GM23248 (cell line): ENCODE measurements at regions not wholly inside any gene's neighbourhood (a gene's known extent, or its start where the extent isn't known, plus 50 kb on each side); places are given as distances from the start of the nearest gene placed in this dataset.

Experiments
- EZH2 ChIP-seq: fragments of 200-600 bp; sonication (generic); IDR thresholded peaks from 2 replicates; pipeline ENCODE4 v1.6.1; 2018; ENCODE audit warnings: antibody characterized with exemption, mild to moderate bottlenecking; ENCODE audit not compliant: insufficient read depth, poor library complexity, severe bottlenecking
- EZH2phosphoT487 ChIP-seq: fragments of 200-600 bp; sonication (generic); IDR thresholded peaks from 2 replicates; pipeline ENCODE4 v1.6.1; 2018; ENCODE audit warnings: antibody characterized with exemption, moderate library complexity, mild to moderate bottlenecking, low read depth; ENCODE audit not compliant: insufficient read depth

DNA sequence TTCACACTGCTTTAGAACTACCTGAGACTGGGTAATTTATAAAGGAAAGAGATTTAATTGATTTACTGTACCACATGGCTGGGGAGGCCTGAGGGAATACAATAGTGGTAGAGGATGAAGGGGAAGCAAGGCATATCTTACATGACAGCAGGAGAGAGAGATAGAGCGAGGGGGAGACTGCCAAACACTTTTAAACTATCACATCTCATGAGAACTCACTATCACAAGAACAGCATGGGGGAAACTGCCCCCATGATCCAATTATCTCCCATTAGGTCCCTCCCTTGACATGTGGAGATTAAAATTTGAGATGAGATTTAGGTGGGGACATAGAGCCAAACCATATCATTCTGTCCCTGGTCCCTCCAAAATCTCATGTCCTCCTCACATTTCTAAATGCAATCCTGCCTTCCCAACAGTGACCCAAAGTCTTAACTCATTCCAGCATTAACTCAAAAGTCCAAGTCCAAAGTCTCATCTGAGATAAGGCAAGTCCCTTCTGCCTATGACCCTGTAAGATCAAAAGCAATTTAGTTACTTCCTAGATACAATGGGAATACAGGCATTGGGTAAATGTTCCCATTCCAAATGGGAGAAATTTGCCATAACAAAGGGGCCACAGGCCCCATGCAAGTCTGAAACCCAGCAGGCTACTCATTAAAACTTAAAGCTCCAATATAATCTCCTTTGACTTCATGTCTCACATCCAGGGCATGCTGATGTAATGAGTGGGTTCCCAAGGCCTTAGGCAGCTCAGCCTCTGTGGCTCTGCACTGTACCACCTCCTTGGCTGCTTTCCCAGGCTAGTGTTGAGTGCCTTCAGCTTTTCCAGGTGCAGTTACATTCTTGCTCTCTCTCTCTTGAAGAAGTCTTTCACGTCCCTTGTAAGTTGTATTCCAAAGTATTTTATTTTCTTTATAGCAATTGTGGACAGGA, 481.7 kb upstream of the TGFBR2 start:
- no peak for TF ChIP-seq EZH2phosphoT487
- TF ChIP-seq EZH2, result no peak
